ENCODE measurements at regions not wholly inside any gene's neighbourhood (a gene's known extent, or its start where the extent isn't known, plus 50 kb on each side); places are given as distances from the start of the nearest gene placed in this dataset.

GRCh38 chr5:6011199-6011598 lies 367.1 kb downstream of the MED10 start:
- H3K9me2 ChIP-seq (replicated peaks; ENCODE audit: control insufficient read depth, low read length), result no peaks in the 10 kb centered on the region
- H3K9me3 ChIP-seq (ENCODE audit: control insufficient read depth, insufficient read depth, low read length), result no peaks in the 10 kb centered on the region
- H4K20me1 ChIP-seq (ENCODE audit: control insufficient read depth, insufficient read depth, low read depth, low read length), result no peaks in the 10 kb centered on the region
- no peaks in the 10 kb centered on the region for H3F3A ChIP-seq (ENCODE audit: control insufficient read depth, insufficient read depth)
- H3K79me2 ChIP-seq (ENCODE audit: control insufficient read depth, low read length), result no peaks in the 10 kb centered on the region
- no peak overlapping the region for H3K27ac ChIP-seq (ENCODE audit: low read depth, low read length)
- no peak overlapping the region for H3K4me3 ChIP-seq (ENCODE audit: low read length)
- TF ChIP-seq EZH2phosphoT487 (IDR thresholded peaks at IDR 0.05; ENCODE audit: borderline replicate concordance, low read length) (no peak), CTCF (IDR thresholded peaks at IDR 0.05; ENCODE audit: low read depth, low read length, poor library complexity, severe bottlenecking) (no peak)
- H3K4me2 ChIP-seq (ENCODE audit: low read length), result no peak overlapping the region
- H3K4me1 ChIP-seq (ENCODE audit: control insufficient read depth, low read length), result no peaks in the 10 kb centered on the region
- H3K36me3 ChIP-seq (ENCODE audit: control insufficient read depth, low read length), result no peaks in the 10 kb centered on the region
- no peaks in the 10 kb centered on the region for H3K27me3 ChIP-seq (ENCODE audit: control insufficient read depth, low read length)

GRCh38 chr5:6006838-6007314 lies 371.5 kb downstream of the MED10 start:
- TF ChIP-seq EZH2phosphoT487 (IDR thresholded peaks at IDR 0.05; ENCODE audit: borderline replicate concordance, low read length) (no peak), CTCF (IDR thresholded peaks at IDR 0.05; ENCODE audit: low read depth, low read length, poor library complexity, severe bottlenecking) (no peak)
- no peaks in the 10 kb centered on the region for H3K9me3 ChIP-seq (ENCODE audit: control insufficient read depth, insufficient read depth, low read length)

GRCh38 chr5:6003040-6003825 lies 375.1 kb downstream of the MED10 start:
- Histone ChIP-seq H4K20me1 (ENCODE audit: control insufficient read depth, insufficient read depth, low read depth, low read length) (no peaks in the 10 kb centered on the region), H3K27me3 (ENCODE audit: control insufficient read depth, low read length) (no peaks in the 10 kb centered on the region), H3K79me2 (ENCODE audit: control insufficient read depth, low read length) (no peaks in the 10 kb centered on the region), H3K4me2 (ENCODE audit: low read length) (no peak overlapping the region), H3K4me3 (ENCODE audit: low read length) (no peak overlapping the region), H3K27ac (ENCODE audit: low read depth, low read length) (no peak overlapping the region), H3F3A (ENCODE audit: control insufficient read depth, insufficient read depth) (no peaks in the 10 kb centered on the region), H3K9me2 (replicated peaks; ENCODE audit: control insufficient read depth, low read length) (no peaks in the 10 kb centered on the region), H3K9me3 (ENCODE audit: control insufficient read depth, insufficient read depth, low read length) (no peaks in the 10 kb centered on the region), H3K4me1 (ENCODE audit: control insufficient read depth, low read length) (no peaks in the 10 kb centered on the region), H3K36me3 (ENCODE audit: control insufficient read depth, low read length) (no peaks in the 10 kb centered on the region)
- TF ChIP-seq CTCF (IDR thresholded peaks at IDR 0.05; ENCODE audit: low read depth, low read length, poor library complexity, severe bottlenecking) (no peak), EZH2phosphoT487 (IDR thresholded peaks at IDR 0.05; ENCODE audit: borderline replicate concordance, low read length) (no peak)

More at GRCh38 chr5:6006838-6007314, 371.5 kb downstream of the MED10 start:
- no peaks in the 10 kb centered on the region for H3K36me3 ChIP-seq (ENCODE audit: control insufficient read depth, low read length)
- H3K9me2 ChIP-seq (replicated peaks; ENCODE audit: control insufficient read depth, low read length), result no peaks in the 10 kb centered on the region
- H3K4me1 ChIP-seq (ENCODE audit: control insufficient read depth, low read length), result no peaks in the 10 kb centered on the region
- no peak overlapping the region for H3K4me3 ChIP-seq (ENCODE audit: low read length)
- no peaks in the 10 kb centered on the region for H4K20me1 ChIP-seq (ENCODE audit: control insufficient read depth, insufficient read depth, low read depth, low read length)
- no peaks in the 10 kb centered on the region for H3F3A ChIP-seq (ENCODE audit: control insufficient read depth, insufficient read depth)
- H3K27ac ChIP-seq (ENCODE audit: low read depth, low read length), result no peak overlapping the region
- H3K79me2 ChIP-seq (ENCODE audit: control insufficient read depth, low read length), result no peaks in the 10 kb centered on the region
- H3K4me2 ChIP-seq (ENCODE audit: low read length), result no peak overlapping the region
- H3K27me3 ChIP-seq (ENCODE audit: control insufficient read depth, low read length), result no peaks in the 10 kb centered on the region

Data from DOHH2 (cell line).